Activated CD8-positive, alpha-beta T cell treated with anti-CD3 and anti-CD28 coated beads for 36 hours (primary cell): ENCODE measurements at regions not wholly inside any gene's neighbourhood (a gene's known extent, or its start where the extent isn't known, plus 50 kb on each side); places are given as distances from the start of the nearest gene placed in this dataset.

ENCODE experiments used
- ATAC-seq: fragments of 200-7000 bp; cut with Tn5 transposase; one replicate; pipeline ENCODE4 v1.10.0; 2021; ENCODE audit warnings: mild to moderate bottlenecking, moderate library complexity
- CTCF ChIA-PET: fragments of 350-600 bp; sonication (Branson Sonifier 250); formaldehyde crosslinking; loops from one replicate; lab custom pipeline; 2021; ENCODE audit warnings: antibody characterized with exemption; lab: Charles Lee
- POLR2A ChIA-PET: fragments of 350-600 bp; sonication (Branson Sonifier 250); formaldehyde crosslinking; loops from one replicate; lab custom pipeline; 2021; ENCODE audit warnings: antibody characterized with exemption; lab: Charles Lee
- DNase-seq: peaks from one replicate; pipeline ENCODE4 v3.0.0-alpha.2; 2020
- H3K27ac Mint-ChIP-seq: one replicate; pipeline ENCODE4 v1.8.0; 2021; ENCODE audit warnings: mild to moderate bottlenecking, mixed read lengths
- H3K27me3 Mint-ChIP-seq: one replicate; pipeline ENCODE4 v1.8.0; 2021; ENCODE audit warnings: mixed read lengths
- H3K36me3 Mint-ChIP-seq: one replicate; pipeline ENCODE4 v1.8.0; 2021; ENCODE audit warnings: low read depth, mixed read lengths
- H3K4me1 Mint-ChIP-seq: one replicate; pipeline ENCODE4 v1.8.0; 2021; ENCODE audit warnings: low read depth, mixed read lengths
- H3K4me3 Mint-ChIP-seq: one replicate; pipeline ENCODE4 v1.8.0; 2021; ENCODE audit warnings: mild to moderate bottlenecking, moderate library complexity, mixed read lengths
- H3K9me3 Mint-ChIP-seq: one replicate; pipeline ENCODE4 v1.8.0; 2021; ENCODE audit warnings: mixed read lengths
- intact Hi-C: fragments of 100-400 bp; cut with micrococcal nuclease; formaldehyde crosslinking; loops from one replicate; pipeline ENCODE4 v1.10.0; 2022
- TF ChIP-seq, protein P1 (sequence below): fragments of 200-600 bp; IDR thresholded peaks from one replicate; pipeline ENCODE4 v1.8.0; 2022; ENCODE audit warnings: antibody characterized with exemption, mild to moderate bottlenecking

DNA sequence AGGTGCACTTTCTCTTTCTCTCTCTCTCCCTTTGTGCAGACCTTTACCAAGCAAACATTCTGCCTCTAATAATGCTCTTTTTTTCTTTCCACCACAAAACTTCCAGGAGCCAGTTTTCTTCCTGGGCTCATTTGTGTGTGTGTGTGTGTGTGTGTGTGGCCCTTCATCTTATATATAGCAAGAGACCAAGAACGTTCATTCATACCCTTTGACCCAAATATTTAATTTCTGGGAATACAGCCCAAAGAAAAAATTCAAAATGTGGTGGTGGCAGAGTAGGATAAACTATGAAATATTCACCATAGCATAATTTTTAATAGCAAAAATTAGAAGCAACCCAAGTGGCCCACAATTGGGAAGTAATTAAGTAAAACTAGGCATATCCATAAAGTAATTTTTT is 398.9 kb downstream of the IGSF11 start:
- intact Hi-C loops = no loop called here
- Mint-ChIP-seq H3K4me1 (no peaks in the 10 kb centered on the region), H3K27me3 (peaks cover 4% of the 10 kb centered on the region), H3K9me3 (no peaks in the 10 kb centered on the region), H3K36me3 (no peaks in the 10 kb centered on the region), H3K27ac (no peak overlapping the region), H3K4me3 (no peak overlapping the region)
- no peak for DNase-seq
- ChIA-PET CTCF (no interaction called here), POLR2A (no interaction called here)
- TF ChIP-seq, protein P1, sequence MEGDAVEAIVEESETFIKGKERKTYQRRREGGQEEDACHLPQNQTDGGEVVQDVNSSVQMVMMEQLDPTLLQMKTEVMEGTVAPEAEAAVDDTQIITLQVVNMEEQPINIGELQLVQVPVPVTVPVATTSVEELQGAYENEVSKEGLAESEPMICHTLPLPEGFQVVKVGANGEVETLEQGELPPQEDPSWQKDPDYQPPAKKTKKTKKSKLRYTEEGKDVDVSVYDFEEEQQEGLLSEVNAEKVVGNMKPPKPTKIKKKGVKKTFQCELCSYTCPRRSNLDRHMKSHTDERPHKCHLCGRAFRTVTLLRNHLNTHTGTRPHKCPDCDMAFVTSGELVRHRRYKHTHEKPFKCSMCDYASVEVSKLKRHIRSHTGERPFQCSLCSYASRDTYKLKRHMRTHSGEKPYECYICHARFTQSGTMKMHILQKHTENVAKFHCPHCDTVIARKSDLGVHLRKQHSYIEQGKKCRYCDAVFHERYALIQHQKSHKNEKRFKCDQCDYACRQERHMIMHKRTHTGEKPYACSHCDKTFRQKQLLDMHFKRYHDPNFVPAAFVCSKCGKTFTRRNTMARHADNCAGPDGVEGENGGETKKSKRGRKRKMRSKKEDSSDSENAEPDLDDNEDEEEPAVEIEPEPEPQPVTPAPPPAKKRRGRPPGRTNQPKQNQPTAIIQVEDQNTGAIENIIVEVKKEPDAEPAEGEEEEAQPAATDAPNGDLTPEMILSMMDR = no peak
- no peak for ATAC-seq

DNA sequence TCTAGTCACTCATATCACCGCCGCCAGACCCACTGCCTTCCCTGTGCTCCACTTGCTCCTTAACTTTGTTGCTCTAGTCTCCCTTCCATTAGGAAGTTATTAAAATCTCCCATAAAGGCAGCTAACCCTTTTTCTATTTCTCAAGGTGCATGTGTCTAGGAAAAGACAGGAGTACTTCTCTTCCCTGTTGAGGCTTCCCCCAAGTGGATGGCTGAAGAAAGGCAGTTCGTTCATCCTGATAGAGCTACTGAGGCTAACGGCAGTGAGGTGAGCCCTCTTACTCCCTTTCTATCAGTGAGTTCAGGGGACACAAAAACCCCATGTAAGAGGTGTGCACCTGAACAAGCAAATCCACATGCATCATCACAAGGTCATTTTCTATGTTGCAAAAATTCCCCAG is 397.8 kb downstream of the IGSF11 start:
- Mint-ChIP-seq H3K9me3 (no peaks in the 10 kb centered on the region), H3K36me3 (no peaks in the 10 kb centered on the region), H3K4me3 (no peak overlapping the region), H3K4me1 (no peaks in the 10 kb centered on the region), H3K27ac (no peak overlapping the region), H3K27me3 (peaks cover 4% of the 10 kb centered on the region)
- intact Hi-C loops = no loop called here
- ATAC-seq = no peak
- DNase-seq = no peak
- ChIA-PET CTCF (no interaction called here), POLR2A (no interaction called here)
- TF ChIP-seq, protein P1 = no peak

DNA sequence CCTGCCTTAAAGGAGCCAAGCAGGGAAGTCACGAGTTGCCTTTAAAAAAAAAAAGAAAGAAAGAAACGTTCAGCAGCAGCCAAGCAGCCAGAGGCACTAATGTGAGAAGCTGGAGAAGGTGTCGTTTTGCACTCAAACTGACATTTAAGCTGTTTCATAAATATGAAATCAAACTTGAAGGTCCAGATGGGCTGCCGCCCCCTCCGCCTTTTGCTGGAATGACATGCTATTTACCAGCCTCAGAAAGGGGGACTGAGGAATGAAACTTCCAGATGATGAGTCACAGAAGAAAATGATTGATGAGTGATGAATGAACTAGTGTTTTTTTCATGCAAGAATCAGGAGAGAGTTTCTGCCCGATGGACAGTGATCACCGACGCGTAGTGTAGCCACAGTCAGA is 396.8 kb downstream of the IGSF11 start:
- H3K27me3 Mint-ChIP-seq = peaks cover 4% of the 10 kb centered on the region

DNA sequence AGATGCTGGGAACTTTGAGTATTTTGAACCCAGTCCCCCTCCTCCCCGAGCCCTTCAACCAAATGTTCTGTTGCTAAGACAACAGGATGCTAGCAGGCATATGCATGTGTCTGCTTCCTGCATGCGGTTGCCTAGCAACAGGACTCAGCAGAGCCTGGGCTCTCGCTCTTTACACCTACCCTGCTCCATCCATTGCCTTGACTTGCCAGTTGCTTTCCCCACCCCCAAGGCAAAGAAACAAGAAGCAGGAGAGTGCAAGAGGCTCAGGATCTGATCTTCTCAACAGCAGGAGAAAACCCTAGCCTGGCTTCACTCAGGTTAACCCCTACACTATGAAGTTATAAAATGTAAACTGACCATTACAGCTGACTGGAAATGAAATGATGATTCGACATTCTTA is 393.0 kb downstream of the IGSF11 start:
- peaks cover 4% of the 10 kb centered on the region for H3K27me3 Mint-ChIP-seq
- DNase-seq = peak; percentile 2
- ChIA-PET CTCF (no interaction called here), POLR2A (no interaction called here)
- TF ChIP-seq, protein P1 = no peak
- ATAC-seq = no peak
- no peak overlapping the region for H3K27ac Mint-ChIP-seq
- intact Hi-C loops = no loop called here
- H3K9me3 Mint-ChIP-seq = no peaks in the 10 kb centered on the region
- no peaks in the 10 kb centered on the region for H3K36me3 Mint-ChIP-seq
- no peak overlapping the region for H3K4me3 Mint-ChIP-seq
- no peaks in the 10 kb centered on the region for H3K4me1 Mint-ChIP-seq

More for the DNA sequence above, 396.8 kb downstream of the IGSF11 start:
- Mint-ChIP-seq H3K36me3 (no peaks in the 10 kb centered on the region), H3K4me1 (no peaks in the 10 kb centered on the region), H3K4me3 (no peak overlapping the region), H3K9me3 (no peaks in the 10 kb centered on the region), H3K27ac (no peak overlapping the region)
- POLR2A ChIA-PET = no interaction called here
- intact Hi-C loops = no loop called here
- ATAC-seq = no peak
- TF ChIP-seq, protein P1 = no peak
- DNase-seq = no peak
- CTCF ChIA-PET = no interaction called here

DNA sequence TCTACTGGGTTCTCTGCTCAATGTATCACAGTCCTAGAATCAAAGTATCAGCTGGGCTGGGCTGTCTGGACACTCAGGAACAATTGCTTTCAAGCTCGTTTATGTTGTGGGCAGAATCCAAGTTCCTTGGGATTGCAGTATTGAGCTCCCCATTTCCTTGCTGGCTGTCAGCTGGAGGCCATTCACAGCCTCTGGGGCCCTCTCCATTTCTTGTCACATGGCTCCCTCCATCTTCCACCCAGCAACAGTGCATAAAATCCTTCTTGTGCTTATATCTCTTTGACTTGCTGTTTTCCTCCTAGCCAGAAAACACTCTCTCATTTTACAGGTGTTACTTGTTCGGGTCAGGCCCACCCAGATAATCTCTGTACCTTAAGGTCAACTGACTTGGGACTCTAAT is 363.5 kb downstream of the IGSF11 start:
- Mint-ChIP-seq H3K36me3 (no peaks in the 10 kb centered on the region), H3K4me1 (no peaks in the 10 kb centered on the region), H3K27me3 (no peaks in the 10 kb centered on the region), H3K4me3 (no peak overlapping the region), H3K27ac (no peak overlapping the region), H3K9me3 (no peaks in the 10 kb centered on the region)
- ATAC-seq = no peak
- TF ChIP-seq, protein P1 = no peak
- DNase-seq = no peak
- intact Hi-C loops = no loop called here
- CTCF ChIA-PET = no interaction called here
- POLR2A ChIA-PET = no interaction called here
